ENCODE measurements at regions not wholly inside any gene's neighbourhood (a gene's known extent, or its start where the extent isn't known, plus 50 kb on each side); places are given as distances from the start of the nearest gene placed in this dataset.
"Not testable (repeated sequence)": the region's sequence is repeated elsewhere in the genome, so short reads cannot be mapped to it uniquely, and the experiment has no call there.

GRCh38 chr6:4676016-4676415 lies 100.2 kb upstream of the CDYL start:
- no peak for DNase-seq

DNA sequence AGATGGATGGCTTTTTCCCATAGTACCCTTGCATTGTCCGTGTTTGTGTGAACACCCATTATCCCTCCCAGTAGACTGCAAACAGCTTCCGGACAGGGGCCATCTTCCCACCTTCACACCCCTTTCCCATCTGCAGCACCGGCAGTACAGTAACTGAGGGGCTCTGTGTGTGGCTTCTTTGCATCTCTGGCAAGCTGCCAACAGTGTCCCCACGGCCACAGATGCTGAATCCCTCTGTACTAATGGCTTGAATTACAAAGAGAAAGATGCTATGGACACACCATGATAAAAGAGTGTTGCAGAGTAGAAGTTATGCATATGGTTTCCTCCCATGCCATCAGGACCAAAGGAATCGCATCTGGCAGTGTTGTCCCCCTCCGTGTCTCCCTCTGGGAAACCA lies 101.1 kb upstream of the CDYL start:
- no peak for DNase-seq

DNA sequence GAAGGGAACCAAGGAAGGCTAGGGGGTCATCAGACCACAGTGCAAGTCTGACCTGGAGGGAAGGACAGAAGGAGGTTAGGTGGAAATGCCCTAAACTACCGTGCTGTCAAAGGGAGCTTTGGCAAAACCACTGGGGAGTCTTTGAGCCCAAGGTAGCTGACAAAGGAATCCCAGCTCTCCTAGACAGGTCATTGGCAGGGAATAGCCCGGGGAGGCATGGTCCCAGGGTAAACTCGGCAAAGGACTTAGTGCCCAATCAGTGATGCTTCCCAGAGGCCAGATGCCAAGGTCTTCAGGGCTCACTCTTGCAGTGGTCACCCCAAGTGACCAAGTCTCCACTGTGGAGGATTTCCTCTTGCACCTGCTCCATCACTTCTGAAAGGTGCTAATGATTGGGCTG lies 102.3 kb upstream of the CDYL start:
- DNase-seq, result no peak

GRCh38 chr6:4672772-4673171 lies 103.4 kb upstream of the CDYL start:
- DNase-seq, result no peak

- DNase-seq, result no peak
These were observed 104.6 kb upstream of the CDYL start for GRCh38 chr6:4671587-4672115.

- DNase-seq, result no peak
These were observed 105.3 kb upstream of the CDYL start for GRCh38 chr6:4670824-4671409.

GRCh38 chr6:4670290-4670689 lies 105.9 kb upstream of the CDYL start:
- DNase-seq, result no peak

- no peak for DNase-seq
These were observed 107.7 kb upstream of the CDYL start for GRCh38 chr6:4668271-4669179.

- DNase-seq, result no peak
These were observed 108.6 kb upstream of the CDYL start for GRCh38 chr6:4667591-4667990.

DNA sequence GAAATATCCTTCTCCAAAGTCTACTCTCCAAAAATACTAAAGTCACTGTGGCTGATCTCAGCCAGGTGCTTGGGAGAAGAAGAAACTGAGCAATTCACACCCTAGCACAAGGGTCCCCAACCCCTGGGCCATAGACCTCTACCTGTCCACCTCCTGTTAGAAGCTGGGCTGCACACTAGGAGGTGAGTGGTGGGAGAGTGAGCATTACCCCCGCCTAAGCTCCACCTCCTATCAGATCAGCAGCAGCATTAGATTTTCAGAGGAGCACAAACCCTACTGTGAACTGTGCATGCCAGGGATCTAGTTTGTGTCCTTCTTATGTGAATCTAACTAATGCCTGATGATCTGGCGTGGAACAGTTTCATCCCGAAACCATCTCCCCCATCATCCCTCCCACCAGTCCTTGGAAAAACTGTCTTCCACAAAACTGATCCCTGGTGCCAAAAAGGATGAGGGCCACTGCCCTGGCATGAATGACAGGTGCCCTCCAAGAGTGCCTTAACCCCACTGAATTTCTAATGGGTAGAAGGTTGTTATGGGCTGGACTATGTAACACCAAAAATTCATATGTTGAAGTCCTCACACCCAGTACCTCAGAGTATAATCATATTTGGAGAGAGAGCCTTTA lies 109.2 kb upstream of the CDYL start:
- no peak for DNase-seq

DNA sequence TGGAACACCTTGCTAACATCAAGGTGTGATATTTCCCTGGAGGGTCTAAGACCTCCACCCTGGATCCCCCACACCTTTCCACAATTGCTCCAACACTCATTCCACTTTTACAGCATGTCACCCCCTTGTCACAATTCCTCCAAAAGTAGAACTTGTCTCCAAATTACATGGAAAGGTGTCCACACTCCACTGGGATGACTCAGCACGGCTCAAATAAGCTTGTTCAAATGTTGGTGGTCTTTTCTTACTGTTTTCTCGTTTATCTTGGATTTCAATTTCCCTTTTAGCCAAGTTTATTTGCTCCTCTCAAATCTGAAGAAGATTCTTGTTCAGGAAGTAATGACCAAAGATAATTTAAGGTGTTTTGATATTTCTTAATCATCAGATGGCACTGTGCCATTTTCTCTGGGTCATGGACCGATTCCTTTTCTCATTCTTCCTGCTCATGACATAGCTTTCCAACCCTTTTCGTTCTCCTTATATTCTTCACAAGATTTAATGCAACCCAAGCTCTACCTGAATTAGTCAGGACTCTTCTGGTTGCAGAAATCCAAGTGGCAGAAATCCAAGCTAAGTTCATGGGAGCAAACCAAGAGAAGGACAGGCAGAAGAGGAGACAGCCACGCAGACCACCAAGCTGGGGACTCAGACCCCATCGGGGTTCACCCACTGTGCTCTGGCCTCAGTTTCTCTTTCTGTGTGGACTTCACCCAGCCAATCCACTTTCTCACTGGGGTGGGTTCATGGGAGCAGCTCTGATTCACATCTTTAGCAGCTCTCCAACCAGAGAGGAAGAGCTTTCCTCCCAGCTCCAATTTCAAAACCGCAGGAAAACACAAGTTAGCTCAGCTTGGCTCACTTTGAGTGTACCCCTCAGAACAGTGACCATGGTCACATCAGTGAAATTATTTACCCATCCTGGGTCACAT lies 110.5 kb upstream of the CDYL start:
- no peak for DNase-seq

DNA sequence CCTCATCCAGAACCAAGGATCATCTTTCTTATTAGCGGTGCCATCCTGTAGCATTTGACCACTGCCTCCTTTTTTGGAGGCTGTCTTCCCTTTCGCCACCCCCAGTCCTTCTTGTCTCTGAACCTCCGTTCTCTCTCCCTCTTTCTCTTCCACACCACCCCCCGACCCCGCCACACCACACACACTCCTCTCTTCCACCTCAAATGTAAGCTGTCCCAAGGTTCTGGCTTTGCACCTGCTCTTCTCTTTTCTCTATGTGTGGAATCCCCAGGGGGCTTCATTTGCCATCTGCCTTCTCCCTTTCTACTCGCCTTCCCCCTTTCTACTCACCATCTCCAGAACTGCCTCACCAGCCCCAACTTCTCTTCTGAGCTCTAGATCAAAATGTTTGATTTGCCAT lies 111.3 kb upstream of the CDYL start:
- DNase-seq, result no peak

- DNase-seq, result no peak
These were observed 112.0 kb upstream of the CDYL start for GRCh38 chr6:4664117-4664626.

GRCh38 chr6:4662886-4663285 lies 113.3 kb upstream of the CDYL start:
- DNase-seq, result no peak

GRCh38 chr6:4661391-4661790 lies 114.8 kb upstream of the CDYL start:
- DNase-seq, result no peak

GRCh38 chr6:4660377-4661321 lies 115.6 kb upstream of the CDYL start:
- DNase-seq, result no peak

DNA sequence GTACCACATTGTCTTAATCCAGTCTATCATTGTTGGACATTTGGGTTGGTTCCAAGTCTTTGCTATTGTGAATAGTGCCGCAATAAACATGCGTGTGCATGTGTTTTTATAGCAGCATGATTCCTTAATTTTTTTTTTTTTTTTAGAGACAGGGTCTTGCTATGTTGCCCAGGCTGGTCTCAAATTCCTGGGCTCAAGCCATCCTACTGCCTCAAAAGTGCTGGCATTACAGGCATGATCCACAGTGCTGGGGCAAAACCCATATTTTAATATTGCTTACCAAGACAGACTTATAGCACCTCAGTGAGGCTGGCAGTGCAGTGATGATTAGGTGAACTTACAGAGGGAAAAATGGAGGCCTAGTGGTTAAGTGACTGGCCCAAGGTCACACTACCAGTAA lies 116.5 kb upstream of the CDYL start:
- DNase-seq, result not testable (repeated sequence)

DNA sequence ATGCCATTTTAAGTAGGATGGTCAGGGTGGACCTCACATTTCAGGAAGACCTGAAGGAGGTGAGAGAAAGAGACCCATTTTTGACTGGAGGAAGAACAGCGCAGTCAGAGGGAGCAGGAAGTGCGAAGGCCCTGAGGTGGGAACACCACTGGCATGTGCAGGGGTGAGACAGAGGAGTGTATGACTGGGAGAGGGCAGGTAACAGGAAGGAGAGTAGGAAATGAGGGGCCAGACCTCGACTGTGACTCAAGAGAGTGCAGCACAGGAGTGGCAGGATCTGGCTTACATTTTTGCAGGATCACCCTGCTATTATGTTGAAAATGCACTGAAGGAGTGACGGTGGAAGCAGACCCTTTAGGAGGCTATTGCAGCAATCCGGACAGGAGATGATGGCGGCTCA lies 117.7 kb upstream of the CDYL start:
- no peak for DNase-seq

DNA sequence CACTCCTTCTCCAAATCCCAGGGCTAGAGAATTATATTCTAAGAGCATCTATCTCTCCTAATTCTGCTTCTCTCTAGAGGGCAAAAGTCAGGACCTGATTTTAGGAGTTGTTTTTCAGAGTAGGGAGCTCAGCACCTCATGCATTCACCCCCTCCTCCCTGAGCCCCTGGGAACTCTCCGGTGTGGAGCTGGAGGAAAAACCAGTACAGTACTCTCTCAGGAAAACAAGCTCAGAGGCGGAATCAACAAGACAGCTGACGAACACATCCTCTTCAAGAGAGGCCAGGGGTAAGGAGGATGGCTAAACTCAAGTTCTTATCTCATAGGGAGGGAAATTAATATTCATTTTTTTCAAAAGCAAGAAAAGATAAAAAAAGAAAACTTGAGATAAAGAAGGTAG lies 120.1 kb upstream of the CDYL start:
- DNase-seq, result no peak

DNA sequence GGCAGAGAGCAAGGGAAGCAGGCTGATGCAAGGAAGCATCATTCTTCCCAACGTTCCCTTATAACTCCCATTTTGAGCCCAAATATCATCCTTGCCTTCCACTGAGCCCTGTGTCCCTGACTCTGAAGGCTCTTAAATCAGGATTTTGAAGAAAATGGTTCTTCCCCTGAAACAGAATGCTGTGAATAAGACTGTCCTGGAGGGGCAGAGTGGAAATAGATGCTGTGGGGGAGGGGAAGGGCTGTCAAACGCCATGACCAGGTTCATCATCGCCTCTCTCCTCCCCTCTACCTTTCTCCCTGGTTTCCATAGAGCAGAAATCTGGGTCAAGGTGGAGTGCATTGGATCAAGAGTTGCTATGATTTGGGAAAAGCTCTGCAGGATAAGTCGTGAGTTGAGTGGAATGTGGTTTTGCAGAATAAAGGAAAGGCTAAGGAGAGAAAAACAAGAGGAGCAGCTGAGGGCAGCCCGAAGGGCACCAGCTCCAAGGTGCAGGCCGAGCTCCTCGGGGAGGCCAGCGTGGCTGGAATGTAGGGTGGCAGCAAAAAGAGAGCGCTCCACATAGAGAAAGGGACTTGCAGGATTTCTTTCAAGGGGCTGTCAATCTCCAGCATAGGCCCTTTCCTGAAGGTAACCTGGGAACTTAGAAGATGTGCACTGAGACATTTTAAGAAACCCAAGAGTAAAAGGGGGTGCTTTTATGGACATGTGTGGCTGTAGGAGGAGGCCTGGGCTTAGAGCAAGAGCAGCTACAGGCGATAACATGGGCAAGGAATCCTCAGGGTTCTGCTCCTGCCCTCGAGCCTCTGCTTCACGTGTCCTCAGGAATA lies 120.8 kb upstream of the CDYL start:
- no peak for DNase-seq
